Uterus (tissue), 2 donors: ENCODE measurements at regions not wholly inside any gene's neighbourhood (a gene's known extent, or its start where the extent isn't known, plus 50 kb on each side); places are given as distances from the start of the nearest gene placed in this dataset.

ENCODE experiments used
- POLR2A ChIP-seq, 2 donors: fragments of 450-650 bp; IDR thresholded peaks; one replicate each; pipeline ENCODE4 v1.6.1; 2016; ENCODE audit warnings: antibody characterized with exemption in 2 of 2, mild to moderate bottlenecking in 1 of 2, moderate library complexity in 1 of 2
- TF ChIP-seq, protein P1 (sequence below), 4 experiments: fragments of 200-600 bp in 2 of 4; fragments of 450-650 bp in 2 of 4; sonication (generic) in 2 of 4; IDR thresholded peaks; one replicate each; pipeline ENCODE4 v1.5.1; 2016 to 2019; ENCODE audit warnings: antibody characterized with exemption in 4 of 4, mild to moderate bottlenecking in 2 of 4, moderate library complexity in 1 of 4

DNA sequence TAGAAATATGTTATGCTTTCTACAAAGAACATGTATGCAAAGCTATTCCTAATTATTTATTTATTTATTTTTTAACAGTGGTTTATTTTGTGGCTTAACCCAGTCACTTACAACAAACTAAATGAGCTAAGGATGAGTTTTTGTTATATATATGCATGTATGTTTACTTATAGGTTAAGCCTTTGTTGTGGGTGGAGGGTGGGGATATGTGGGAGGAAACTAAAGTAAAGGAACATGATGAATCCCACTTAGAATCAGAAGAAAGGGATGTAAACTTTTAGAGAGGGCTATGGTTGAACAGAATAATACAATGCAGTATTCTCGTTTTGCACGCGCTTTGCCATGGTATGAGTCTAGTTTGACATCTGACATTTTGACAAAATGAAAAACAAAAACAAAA is 321.0 kb upstream of the RUNX1 start:
- TF ChIP-seq, protein P1, sequence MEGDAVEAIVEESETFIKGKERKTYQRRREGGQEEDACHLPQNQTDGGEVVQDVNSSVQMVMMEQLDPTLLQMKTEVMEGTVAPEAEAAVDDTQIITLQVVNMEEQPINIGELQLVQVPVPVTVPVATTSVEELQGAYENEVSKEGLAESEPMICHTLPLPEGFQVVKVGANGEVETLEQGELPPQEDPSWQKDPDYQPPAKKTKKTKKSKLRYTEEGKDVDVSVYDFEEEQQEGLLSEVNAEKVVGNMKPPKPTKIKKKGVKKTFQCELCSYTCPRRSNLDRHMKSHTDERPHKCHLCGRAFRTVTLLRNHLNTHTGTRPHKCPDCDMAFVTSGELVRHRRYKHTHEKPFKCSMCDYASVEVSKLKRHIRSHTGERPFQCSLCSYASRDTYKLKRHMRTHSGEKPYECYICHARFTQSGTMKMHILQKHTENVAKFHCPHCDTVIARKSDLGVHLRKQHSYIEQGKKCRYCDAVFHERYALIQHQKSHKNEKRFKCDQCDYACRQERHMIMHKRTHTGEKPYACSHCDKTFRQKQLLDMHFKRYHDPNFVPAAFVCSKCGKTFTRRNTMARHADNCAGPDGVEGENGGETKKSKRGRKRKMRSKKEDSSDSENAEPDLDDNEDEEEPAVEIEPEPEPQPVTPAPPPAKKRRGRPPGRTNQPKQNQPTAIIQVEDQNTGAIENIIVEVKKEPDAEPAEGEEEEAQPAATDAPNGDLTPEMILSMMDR (IDR thresholded peaks at IDR 0.05), result no peak
- TF ChIP-seq POLR2A (IDR thresholded peaks at IDR 0.05), result no peak
